CD4-positive, alpha-beta T cell treated with Interleukin-6 at 100 ng/mL for 8 hours (primary cell): ENCODE measurements at regions not wholly inside any gene's neighbourhood (a gene's known extent, or its start where the extent isn't known, plus 50 kb on each side); places are given as distances from the start of the nearest gene placed in this dataset.
"Not testable (repeated sequence)": the region's sequence is repeated elsewhere in the genome, so short reads cannot be mapped to it uniquely, and the experiment has no call there.

Experiments used
- DNase-seq: peaks from one replicate; pipeline ENCODE4 v3.0.0-alpha.2; 2020; ENCODE audit warnings: mixed read lengths, low spot score

DNA sequence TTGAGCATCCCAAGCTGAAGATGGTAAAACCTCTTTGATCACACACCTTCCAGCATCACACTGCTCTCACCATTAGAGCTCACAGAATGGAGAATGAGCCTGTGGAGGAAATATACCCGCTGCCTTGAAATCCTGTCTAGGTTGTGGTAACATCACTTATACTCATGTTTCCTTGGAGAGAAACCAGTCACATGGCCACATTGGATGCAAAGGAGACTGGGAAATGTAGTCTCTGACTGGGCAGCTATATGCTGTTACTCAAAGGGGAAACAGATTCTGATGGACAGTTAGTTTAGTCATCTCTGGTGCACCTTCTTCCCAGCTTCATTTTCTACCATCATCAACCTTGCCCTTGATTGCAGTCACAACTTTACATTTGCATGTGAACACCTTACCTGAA is 286.3 kb downstream of the ANKRD50 start:
- DNase-seq, result no peak

DNA sequence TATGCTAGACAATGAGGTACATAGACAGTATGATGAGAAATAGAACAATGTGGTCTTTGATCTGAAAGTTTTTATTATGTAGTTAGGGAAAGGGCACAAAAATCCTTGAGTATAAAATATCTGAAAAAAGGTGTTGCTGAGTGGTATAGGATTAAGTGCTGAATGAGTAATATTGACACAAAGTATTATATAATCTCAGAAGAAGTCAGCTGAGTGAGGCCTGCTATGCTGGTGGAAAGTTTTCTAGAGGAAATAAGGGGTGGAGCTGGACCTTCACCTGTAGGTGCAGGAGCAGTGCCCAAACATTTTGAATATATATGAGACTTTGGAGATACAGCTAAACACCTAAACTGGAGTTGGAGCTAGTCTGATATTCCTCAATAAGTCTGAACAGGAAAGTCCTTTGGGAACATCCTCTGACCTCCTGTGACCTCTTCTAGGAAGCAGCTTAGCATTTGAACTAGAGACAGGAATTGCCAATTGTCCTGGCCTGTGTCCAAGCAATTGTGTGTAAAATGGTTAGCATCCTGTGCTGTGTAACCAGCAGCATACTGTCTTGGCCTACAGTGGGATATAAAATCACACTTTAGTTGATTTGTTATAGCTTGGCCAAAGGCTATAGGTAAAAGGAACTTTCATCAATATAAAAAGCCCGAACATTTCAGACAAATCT is 285.3 kb downstream of the ANKRD50 start:
- no peak for DNase-seq

DNA sequence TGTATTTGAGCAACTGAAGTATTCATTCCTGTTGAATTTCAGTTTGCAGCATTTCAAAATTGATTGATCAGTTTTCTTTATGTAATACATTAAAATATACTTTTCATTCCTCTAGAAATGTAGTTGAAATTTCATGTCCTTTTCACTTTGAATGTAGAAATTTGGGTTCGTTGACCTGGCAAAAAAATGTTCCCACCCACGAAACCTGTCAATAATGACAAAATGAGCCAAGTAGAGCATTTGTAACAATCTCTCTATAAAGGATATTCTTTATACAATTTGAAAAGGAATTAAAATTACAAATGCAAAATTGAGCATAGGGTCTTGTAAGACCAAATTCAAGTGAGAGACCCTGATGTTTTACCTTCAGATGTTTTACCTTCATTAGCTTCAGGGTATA is 283.9 kb downstream of the ANKRD50 start:
- no peak for DNase-seq

DNA sequence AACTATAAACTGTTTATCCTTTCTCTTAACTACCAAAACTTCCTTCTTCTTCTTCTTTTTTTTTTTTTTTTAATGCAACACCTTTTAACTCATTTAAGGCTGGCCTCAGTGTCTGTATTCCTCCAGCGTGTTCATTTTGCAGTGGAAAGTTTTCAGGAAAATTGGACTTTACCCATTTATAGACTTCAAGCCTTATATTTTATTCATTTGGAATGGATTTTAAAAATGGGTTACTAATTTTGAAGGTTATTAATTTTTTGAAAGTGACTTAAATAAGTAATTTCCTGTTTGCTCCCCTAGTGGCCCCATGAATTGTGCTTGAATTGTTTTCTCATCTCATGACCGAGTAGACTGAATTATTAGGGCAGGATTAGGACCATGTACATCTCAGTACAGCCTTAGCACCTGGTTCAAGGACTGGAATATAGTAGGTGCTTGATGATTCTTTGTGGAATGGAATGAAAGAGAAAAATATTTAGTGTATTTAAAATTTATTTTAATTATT is 282.7 kb downstream of the ANKRD50 start:
- DNase-seq, result no peak

DNA sequence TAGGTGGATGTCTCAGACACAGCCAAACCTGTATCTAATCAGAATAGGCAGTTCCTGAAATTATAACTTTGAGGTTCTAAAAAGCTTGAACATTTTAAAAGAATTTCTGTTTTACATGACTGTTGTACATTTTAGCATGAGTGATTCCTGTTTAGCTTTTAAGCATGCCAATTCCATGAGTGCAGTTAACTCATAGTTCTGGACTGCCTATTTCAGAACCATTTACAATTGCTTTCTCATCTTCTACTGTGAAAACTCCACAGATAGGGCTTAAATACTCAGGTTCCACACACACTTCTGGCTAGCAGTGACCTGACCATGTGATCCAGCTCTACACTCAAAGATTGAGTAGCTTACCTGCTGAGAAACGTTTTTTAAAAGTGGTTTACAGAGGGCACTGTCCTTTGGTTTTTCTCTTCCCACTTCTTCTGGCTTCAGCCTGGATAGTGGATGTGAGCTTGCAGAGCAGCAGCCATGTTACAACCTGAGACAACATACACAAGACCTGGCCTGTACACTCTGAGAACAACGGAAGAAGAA is 280.8 kb downstream of the ANKRD50 start:
- no peak for DNase-seq

DNA sequence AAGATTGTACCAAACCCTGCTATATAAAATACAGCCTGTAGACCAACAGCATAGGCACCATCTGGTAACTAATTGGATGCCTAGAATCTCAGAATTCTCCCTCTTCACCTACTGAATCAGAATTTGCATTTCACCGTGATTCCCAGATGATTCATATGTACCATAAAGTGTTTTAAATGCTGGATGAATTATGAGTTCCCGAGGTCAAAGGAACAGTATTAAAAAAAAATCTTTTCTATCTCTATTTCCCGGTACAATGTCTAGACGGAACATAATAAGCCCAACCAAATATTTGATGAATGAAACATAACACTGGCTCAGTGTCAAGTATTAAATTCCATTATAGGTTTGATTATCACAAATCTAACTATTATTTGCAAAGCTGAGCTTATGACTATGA is 280.0 kb downstream of the ANKRD50 start:
- DNase-seq, result no peak

DNA sequence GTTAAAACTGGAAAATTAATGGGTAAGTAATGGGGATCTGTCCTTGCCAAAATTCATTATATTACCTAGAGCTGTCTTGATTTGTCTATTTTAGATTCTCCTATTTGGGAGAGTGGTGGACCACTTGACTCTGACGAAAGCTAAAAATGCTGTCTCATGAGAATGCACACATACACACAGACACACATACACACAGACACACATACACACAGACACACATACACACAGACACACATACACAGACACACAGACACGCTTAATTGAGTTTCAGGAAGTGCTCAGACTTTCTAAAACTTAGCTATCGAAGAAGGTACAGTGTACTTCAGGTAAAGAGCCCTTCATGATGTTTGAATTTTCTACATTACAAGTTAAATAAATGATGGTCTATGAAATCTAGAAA is 279.5 kb downstream of the ANKRD50 start:
- DNase-seq, result no peak

DNA sequence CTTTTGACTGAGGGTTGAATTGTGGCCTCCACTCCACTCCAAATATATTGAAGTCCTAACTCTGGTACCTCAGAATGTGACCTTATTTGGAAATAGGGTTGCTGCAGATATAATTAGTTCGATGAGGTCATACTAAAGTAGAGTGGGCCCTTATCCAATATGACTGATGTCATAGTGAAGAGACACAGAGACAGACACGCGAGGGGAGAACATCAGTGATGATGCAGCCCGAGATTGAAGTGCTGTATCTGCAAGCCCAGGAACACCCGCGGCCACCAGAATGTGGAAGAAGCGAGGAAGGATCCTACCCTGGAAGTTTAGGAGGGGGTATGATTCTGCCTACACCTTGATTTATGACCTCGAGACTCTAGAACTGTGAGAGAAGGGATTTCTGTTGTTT is 279.0 kb downstream of the ANKRD50 start:
- no peak for DNase-seq

DNA sequence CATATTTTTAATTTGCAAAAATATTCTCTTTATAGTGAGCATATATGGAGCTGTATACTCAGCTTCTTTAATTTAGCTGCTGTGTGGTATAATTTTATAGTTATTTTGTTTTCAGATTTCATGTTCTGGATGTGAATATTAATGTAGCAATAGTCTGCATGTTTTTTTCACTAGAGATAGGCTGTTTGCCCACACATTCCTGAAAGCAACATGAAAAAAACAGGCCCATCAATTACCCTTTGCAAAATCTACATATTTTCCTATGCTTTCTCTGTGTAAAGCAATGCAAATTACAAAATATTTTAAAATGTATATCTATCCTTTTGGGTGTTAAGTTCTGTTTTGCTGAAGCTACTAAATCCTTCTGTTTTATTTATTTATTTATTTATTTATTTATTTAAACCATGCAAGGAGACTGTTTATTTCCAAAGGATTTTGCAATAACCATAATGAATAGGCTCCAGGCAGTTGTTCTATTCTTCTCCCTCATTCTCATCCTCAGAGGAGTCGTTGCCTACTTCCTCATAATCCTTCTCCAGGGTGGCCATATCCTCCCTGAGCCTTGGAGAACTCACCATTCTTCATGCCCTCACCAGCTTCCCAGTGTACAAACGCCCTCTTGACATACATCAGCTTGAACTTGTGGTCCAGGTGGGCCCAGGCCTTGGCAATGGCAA is 277.1 kb downstream of the ANKRD50 start:
- DNase-seq, result no peak

DNA sequence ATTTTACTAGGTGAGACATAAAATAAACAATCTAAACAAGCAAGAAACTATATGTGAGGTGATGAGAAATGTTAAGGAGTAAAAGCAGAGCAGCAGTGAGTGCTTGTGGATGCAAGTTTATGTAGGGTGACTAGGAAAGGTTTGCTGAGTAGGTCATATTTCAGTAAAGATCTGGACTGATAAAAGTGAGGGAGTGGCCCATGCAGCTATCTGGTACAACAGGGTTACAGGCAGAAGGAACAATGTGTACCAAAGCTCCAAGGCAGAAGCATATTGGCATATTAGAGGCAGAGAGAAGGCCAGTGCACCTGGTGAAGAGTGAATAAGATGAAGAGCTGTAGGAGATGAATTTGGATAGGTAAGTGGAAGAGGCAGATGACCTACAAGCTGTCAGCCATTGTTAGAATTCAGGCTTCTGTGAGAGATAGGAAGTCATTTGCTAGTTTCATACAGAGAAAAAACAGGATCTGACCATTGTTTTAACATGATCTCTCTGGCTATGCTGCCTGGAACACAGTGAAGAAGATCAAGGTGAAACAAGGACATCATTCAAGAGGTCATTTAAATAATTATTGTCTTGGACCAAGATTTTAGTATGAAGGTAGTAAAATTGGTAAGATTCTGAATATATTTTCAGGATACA is 274.6 kb downstream of the ANKRD50 start:
- DNase-seq, result no peak

DNA sequence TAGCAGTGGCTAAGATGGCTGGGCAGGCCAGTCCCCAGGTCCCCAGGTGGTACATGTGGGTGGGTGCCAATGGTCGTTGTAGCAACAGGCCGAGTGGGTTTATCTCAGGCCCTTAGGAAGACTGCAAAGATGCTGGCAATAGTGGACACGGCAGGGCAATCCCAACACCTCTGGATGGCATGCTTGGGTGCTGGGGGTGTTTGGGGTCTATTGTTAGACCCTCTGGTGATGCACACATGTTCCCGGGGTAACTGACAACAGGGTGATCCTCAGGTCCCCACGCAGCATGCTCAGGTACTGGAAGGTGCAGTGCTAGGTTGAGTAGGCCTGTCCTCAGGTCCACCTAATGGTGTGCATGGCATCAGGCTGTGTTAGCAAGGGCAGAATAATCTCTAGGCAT is 267.5 kb downstream of the ANKRD50 start:
- no peak for DNase-seq

DNA sequence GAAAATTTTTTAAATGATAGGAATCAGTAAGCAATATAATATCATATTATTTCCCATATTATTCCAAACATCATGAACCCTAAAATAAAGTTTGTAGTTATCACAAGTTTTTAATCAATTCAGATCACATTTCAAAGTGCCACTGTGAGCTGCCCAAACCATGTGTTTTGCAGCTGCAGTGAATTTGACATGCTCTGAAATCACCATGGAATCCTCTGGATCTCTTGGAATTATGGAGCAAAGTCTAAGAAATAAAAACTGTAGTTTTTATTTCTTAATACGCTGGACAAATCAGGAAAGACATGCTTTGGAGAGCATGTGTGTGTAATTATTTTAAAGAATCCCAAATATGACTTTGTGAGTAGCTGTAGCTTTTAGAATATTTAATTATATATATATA is 262.7 kb downstream of the ANKRD50 start:
- no peak for DNase-seq

DNA sequence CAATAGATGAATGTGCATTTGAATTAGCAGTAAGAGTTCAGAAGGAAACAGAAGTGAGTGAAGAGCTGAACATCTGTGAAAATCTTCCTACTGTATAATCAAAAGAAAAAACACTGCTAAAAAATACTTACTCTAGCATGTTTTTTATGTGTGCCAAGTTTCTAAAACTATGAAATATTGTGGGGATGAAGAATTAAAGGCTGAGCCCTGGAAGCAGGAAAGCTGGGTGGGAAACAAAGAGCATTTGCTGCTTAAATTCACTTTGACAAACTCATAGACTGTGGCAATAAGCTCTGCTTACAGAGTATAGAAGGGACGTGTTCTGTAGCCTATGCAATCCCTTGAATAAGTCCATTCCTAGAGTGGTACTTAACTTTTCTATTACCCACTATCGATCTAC is 261.7 kb downstream of the ANKRD50 start:
- no peak for DNase-seq

DNA sequence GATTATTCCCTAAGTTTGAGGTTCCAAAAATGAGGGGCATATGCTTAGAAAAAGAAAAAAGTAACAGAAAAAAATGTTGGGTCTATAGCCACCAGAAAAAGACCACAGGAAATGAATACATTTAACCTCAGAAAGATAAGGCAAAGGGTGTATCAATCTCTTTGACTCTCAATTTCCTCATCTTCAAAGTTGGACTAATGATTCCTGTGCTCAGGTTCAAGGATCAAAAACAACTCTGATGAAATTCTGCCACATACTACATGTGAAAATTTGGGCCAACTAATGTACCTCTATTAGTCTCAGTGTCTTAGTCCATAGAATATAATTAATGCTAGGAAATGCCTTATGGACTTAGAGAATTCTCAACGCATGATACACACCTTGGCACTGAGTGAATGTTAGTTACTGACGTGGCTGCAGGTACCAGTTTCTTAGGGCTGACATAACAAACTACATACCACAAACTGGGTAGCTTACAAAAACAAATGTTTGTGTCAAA is 257.7 kb downstream of the ANKRD50 start:
- no peak for DNase-seq

DNA sequence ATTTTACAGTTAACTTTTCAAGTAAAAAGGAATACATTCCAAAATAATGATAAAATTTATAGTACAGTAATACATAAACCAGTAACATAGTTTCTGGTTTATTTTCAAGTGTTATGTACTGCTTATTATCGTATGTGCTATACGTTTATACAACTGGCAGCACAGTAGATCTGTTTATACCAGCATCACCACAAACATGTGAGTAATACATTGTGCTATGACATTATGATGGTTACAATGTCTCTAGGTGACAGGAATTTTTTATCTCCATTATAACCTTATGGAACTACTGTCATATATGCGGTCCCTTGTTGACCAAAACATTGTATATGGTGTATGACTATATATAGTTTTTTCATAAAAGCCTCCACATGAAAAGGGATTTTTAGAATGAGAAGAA is 256.9 kb downstream of the ANKRD50 start:
- no peak for DNase-seq

DNA sequence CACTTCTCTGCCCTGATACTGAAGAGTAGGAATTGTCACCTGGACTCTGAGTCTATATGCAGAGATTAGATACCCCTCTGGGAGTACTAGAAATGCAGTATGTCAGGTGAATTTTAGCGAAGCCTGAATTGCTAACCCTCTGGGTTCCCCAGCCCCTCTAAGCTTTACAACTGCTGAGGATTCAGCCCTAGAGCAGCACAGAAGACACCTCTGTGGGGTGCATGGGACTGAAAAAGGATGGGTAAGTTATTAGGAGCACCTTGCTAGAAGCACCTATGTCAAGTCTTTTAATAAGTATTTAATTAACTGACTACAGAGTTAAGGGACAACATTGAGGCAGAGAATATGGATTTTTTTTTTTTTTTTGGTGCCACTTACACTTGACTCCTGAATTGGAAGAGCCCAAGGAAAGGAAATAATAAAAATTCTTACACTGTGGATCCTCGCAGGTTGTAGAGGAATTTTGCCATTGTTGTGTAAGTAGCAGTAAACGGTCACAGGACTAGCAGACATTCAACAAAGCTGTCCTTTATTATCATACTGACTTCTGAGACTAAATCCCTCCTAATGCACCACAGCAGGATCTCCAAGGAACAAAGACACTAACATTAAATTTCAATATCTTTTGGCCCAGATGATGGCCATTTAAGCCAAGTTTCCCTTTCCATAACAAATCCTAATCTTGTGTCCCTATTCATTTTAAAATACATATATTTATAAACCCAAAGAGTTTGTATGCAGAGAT is 253.2 kb downstream of the ANKRD50 start:
- DNase-seq, result no peak

DNA sequence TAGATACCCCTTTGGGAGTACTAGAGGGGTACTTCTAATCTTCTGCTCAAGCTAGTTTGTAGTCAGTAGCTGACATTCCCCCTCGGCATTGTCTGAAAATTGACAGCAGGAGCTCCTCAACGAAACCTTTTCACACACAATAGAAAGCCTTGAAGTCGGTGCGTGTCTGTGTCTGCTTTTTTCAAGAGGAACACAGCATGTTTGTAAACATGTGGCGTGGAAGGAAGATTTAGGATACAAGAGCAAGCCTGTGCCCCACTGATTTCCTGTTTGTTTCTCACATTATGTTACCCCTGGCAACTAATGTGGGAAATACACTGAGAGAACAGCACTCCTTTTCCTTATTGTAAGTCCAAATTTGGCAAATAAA is 252.6 kb downstream of the ANKRD50 start:
- DNase-seq, result no peak

DNA sequence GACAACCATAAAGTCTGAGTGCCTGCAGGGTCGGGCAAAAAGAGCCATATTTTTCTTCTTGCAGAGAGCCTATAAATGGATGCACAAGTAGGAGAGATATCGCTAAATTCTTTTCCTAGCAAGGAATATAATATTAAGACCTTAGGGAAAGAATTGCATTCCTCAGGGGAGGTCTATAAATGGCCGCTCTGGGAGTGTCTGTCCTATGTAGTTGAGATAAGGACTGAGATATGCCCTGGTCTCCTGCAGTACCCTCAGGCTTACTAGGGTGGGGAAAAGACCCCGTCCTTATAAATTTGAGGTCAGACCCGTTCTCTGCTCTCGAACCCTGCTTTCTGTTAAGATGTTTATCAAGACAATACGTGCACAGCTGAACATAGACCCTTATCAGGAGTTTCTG is 250.9 kb downstream of the ANKRD50 start:
- not testable (repeated sequence) for DNase-seq

DNA sequence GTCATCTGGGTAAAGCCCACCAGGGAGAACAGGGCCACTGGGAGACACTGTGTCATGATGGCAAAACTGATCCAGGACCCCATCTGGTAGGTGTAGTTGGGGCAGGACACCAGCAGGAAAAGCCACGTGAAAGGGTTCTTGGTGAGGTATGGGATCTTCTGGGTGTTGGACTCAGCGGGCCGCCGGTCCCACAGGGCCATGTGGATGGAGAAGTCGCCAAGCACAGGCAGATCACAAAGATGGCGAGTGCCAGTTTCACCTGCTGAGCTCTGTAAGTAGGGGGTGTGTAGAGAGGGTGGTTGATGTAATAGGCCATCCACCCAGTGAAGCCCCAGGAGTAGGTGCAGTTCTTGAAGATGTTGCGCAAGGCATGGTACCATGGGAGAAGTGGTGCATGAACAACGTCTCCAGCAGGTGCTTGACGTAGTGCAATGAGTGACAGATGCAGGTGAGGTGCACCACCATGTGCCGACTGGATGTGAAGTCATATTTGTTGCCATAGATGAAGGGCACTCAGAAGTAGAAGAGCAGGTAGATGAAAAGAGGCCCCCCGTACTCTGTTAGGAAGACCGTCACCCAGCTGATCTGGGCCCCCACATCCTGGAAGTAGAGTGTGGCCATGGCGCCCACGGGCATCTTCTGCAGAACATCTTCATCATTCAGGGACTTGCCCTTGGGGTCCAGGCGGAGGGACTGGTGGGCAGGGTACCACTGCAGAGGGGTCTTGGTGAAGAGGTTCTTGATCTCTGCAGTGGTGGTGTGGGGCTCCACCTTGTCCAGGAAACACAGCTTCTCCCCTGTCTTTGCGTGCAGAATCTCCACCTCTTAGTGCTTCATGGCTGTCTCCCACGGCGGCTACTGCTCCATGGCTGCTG is 249.3 kb downstream of the ANKRD50 start:
- no peak for DNase-seq

DNA sequence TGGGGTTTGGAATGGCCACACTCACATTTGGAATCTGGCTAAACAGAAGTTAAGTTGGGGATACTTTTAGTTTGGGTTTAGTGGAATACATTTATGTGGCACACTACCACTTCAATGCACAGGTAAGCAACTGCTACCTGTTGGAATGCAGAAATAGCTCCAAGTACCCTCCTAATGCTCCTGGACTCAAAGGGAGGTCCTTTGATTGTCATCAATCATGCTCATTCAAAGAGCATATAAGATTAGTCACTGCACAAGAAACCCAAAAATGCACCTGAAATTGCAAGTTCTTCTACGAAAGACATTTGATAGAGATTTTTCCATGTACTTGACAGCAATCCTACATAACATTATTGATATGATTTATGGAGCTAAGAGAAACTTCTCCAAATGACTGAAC is 247.7 kb downstream of the ANKRD50 start:
- DNase-seq, result no peak

DNA sequence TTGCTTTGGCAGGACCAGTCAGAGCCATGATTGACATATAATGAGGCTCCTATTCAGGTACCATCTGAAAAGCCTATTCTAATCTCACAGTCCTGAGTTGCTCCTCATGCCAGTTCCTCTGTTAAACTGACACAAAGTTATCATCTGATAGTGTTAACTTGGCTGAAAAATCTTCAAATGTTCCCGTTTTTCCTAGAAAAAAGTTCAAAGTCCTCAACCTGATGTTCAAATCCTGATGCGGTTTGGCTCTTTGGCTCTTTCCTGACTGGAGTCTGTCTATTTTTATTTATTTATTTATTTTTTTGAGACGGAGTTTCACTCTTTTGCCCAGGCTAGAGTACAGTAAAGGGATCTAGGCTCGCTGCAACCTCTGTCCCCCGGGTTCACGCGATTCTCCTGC is 244.2 kb downstream of the ANKRD50 start:
- no peak for DNase-seq
